SK-N-SH treated with all-trans-retinoic acid at 6 μM for 48 hours (cell line): ENCODE measurements at regions not wholly inside any gene's neighbourhood (a gene's known extent, or its start where the extent isn't known, plus 50 kb on each side); places are given as distances from the start of the nearest gene placed in this dataset.

Source experiments
- ATAC-seq: fragments of 200-7000 bp; cut with Tn5 transposase; 3 replicates; pipeline ENCODE4 v1.9.1; 2020; ENCODE audit warnings: mild to moderate bottlenecking, moderate library complexity
- ARNTL ChIP-seq: fragments of 450-650 bp; formaldehyde crosslinking; IDR thresholded peaks from 2 replicates; pipeline ENCODE4 v1.5.0; 2020; ENCODE audit warnings: low read depth, mild to moderate bottlenecking, moderate library complexity, borderline replicate concordance
- BACH2 ChIP-seq: fragments of 250-450 bp; sonication (Bioruptor Pico); IDR thresholded peaks from 2 replicates; pipeline ENCODE4 v1.9.0; 2021; ENCODE audit warnings: mild to moderate bottlenecking, borderline replicate concordance
- CREB5 ChIP-seq: fragments of 250-450 bp; sonication (Bioruptor Pico); IDR thresholded peaks from 2 replicates; pipeline ENCODE4 v1.5.1; 2020; ENCODE audit warnings: low read depth, mild to moderate bottlenecking, moderate library complexity
- CSDC2 ChIP-seq: fragments of 250-450 bp; sonication (Bioruptor Pico); IDR thresholded peaks from 2 replicates; pipeline ENCODE4 v1.5.0; 2020; ENCODE audit warnings: mild to moderate bottlenecking, moderate library complexity
- CSRNP3 ChIP-seq: fragments of 250-450 bp; sonication (Bioruptor Pico); IDR thresholded peaks from 2 replicates; pipeline ENCODE4 v1.5.1; 2021; ENCODE audit warnings: mild to moderate bottlenecking, moderate library complexity
- ESRRG ChIP-seq: fragments of 250-450 bp; sonication (Bioruptor Pico); IDR thresholded peaks from 2 replicates; pipeline ENCODE4 v1.6.1; 2021; ENCODE audit warnings: mild to moderate bottlenecking
- GLIS3 ChIP-seq: fragments of 250-450 bp; sonication (Bioruptor Pico); IDR thresholded peaks from 2 replicates; pipeline ENCODE4 v1.5.0; 2020; ENCODE audit warnings: mild to moderate bottlenecking, moderate library complexity
- ISL1 ChIP-seq: fragments of 250-450 bp; sonication (Bioruptor Pico); IDR thresholded peaks from 2 replicates; pipeline ENCODE4 v2.1.2; 2022; ENCODE audit warnings: mild to moderate bottlenecking, moderate library complexity
- OSR1 ChIP-seq: fragments of 250-450 bp; sonication (Bioruptor Pico); IDR thresholded peaks from 2 replicates; pipeline ENCODE4 v1.8.0; 2022; ENCODE audit warnings: moderate library complexity, mild to moderate bottlenecking, inconsistent platforms
- POU6F1 ChIP-seq: fragments of 250-450 bp; sonication (Bioruptor Pico); IDR thresholded peaks from 2 replicates; pipeline ENCODE4 v1.8.0; 2021; ENCODE audit warnings: low read depth, mild to moderate bottlenecking, moderate library complexity, borderline replicate concordance
- PPARA ChIP-seq: fragments of 250-450 bp; sonication (Bioruptor Pico); IDR thresholded peaks from 2 replicates; pipeline ENCODE4 v1.5.0; 2020; ENCODE audit warnings: mild to moderate bottlenecking, borderline replicate concordance
- RARB ChIP-seq: fragments of 250-450 bp; sonication (Bioruptor Pico); IDR thresholded peaks from 2 replicates; pipeline ENCODE4 v1.8.0; 2021; ENCODE audit warnings: mild to moderate bottlenecking, moderate library complexity
- SNAI2 ChIP-seq: fragments of 250-450 bp; sonication (Bioruptor Pico); IDR thresholded peaks from 2 replicates; pipeline ENCODE4 v1.5.0; 2020; ENCODE audit warnings: mild to moderate bottlenecking, moderate library complexity
- TCF4 ChIP-seq: fragments of 250-450 bp; sonication (Bioruptor Pico); IDR thresholded peaks from 2 replicates; pipeline ENCODE4 v1.8.0; 2021; ENCODE audit warnings: mild to moderate bottlenecking, moderate library complexity, borderline replicate concordance
- TOX ChIP-seq: fragments of 250-450 bp; sonication (Bioruptor Pico); IDR thresholded peaks from 2 replicates; pipeline ENCODE4 v1.8.0; 2021; ENCODE audit warnings: mild to moderate bottlenecking, moderate library complexity, borderline replicate concordance
- TSHZ2 ChIP-seq: fragments of 250-450 bp; sonication (Bioruptor Pico); IDR thresholded peaks from 2 replicates; pipeline ENCODE4 v1.5.0; 2020; ENCODE audit warnings: mild to moderate bottlenecking, moderate library complexity
- ZC3H10 ChIP-seq: fragments of 250-450 bp; sonication (Bioruptor Pico); IDR thresholded peaks from 2 replicates; pipeline ENCODE4 v1.5.1; 2021; ENCODE audit warnings: mild to moderate bottlenecking, moderate library complexity
- ZFP3 ChIP-seq: fragments of 250-450 bp; sonication (Bioruptor Pico); IDR thresholded peaks from 2 replicates; pipeline ENCODE4 v1.5.0; 2020; ENCODE audit warnings: mild to moderate bottlenecking, moderate library complexity
- ZFP30 ChIP-seq: fragments of 450-650 bp; formaldehyde crosslinking; IDR thresholded peaks from 2 replicates; pipeline ENCODE4 v1.5.0; 2022; ENCODE audit warnings: mild to moderate bottlenecking, moderate library complexity
- ZNF565 ChIP-seq: fragments of 450-650 bp; formaldehyde crosslinking; conservative IDR thresholded peaks from 2 replicates; pipeline ENCODE4 v1.5.0; 2020; ENCODE audit warnings: low read depth, mild to moderate bottlenecking, moderate library complexity
- ZNF70 ChIP-seq: fragments of 450-650 bp; formaldehyde crosslinking; IDR thresholded peaks from 2 replicates; pipeline ENCODE4 v1.5.0; 2020; ENCODE audit warnings: mild to moderate bottlenecking, moderate library complexity
- ZNF8 ChIP-seq: fragments of 450-650 bp; formaldehyde crosslinking; IDR thresholded peaks from 2 replicates; pipeline ENCODE4 v1.5.0; 2020; ENCODE audit warnings: mild to moderate bottlenecking, moderate library complexity
- TF ChIP-seq, protein P1 (sequence below): fragments of 250-450 bp; sonication (Bioruptor Pico); IDR thresholded peaks from 2 replicates; pipeline ENCODE4 v1.8.0; 2020; ENCODE audit warnings: mild to moderate bottlenecking, moderate library complexity, borderline replicate concordance

DNA sequence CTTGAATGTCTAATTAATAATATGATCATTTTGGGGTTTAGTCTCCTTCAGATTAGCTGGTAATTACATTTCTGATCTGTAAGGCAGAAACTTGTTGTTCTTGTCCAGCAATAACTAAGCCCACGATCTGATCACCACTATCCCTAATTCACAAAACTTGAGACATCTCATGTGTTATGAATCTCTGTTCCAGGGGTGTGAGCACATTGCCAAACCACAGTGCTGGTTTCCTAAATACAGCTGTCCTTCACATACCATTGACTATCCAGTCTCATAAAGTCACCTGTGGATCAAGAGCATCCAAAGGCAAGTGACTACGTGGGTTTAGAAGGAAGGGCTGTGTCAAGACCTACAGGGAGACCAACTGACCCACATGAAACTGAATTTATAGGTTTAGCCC is 134.1 kb upstream of the PRLR start:
- no peak for ATAC-seq
- TF ChIP-seq PPARA (CRISPR knock-in tag) (no peak), TOX (CRISPR knock-in tag) (no peak), OSR1 (CRISPR knock-in tag) (no peak), SNAI2 (CRISPR knock-in tag) (no peak), ZNF8 (CRISPR knock-in tag) (no peak), RARB (CRISPR knock-in tag) (no peak), ZC3H10 (CRISPR knock-in tag) (no peak), ESRRG (no peak), ISL1 (CRISPR knock-in tag) (no peak), ZNF565 (CRISPR knock-in tag) (no peak), ZNF70 (CRISPR knock-in tag) (no peak), ZFP30 (CRISPR knock-in tag) (no peak), ZFP3 (CRISPR knock-in tag) (no peak), TCF4 (CRISPR knock-in tag) (no peak), GLIS3 (CRISPR knock-in tag) (no peak), CSDC2 (CRISPR knock-in tag) (no peak), BACH2 (CRISPR knock-in tag) (no peak), TSHZ2 (CRISPR knock-in tag) (no peak)
- TF ChIP-seq, protein P1, sequence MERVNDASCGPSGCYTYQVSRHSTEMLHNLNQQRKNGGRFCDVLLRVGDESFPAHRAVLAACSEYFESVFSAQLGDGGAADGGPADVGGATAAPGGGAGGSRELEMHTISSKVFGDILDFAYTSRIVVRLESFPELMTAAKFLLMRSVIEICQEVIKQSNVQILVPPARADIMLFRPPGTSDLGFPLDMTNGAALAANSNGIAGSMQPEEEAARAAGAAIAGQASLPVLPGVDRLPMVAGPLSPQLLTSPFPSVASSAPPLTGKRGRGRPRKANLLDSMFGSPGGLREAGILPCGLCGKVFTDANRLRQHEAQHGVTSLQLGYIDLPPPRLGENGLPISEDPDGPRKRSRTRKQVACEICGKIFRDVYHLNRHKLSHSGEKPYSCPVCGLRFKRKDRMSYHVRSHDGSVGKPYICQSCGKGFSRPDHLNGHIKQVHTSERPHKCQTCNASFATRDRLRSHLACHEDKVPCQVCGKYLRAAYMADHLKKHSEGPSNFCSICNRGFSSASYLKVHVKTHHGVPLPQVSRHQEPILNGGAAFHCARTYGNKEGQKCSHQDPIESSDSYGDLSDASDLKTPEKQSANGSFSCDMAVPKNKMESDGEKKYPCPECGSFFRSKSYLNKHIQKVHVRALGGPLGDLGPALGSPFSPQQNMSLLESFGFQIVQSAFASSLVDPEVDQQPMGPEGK (CRISPR knock-in tag): no peak

DNA sequence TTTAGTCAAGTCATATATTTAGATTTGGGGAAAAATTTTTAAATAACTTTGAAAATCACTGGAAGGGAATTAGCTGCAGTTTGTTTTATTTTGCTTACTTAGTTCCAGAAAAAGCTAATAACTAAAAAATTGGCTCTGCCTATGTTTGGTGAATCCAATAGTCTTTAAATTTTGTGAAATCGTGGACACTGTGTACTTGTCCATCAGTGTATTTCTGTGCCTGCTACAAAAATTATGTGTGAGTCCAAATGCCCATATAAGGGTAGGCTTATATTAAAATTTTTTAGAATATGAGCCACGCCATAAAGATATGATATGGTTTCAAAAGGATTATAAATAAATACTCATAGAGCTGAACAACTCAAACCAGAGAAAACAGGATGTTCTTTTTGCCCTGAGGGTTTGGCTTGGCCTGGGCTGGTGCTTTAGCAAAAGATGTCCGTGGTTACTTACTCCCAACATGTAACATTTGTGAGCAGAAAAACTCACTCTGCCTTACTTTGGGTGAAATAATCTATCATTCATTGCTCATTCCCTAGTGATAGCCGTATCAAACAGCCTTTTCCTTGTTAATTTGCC is 133.2 kb upstream of the PRLR start:
- no peak for TF ChIP-seq TSHZ2 (CRISPR knock-in tag)
- no peak for TF ChIP-seq SNAI2 (CRISPR knock-in tag)
- no peak for TF ChIP-seq CSRNP3 (CRISPR knock-in tag)
- TF ChIP-seq, protein P1 (CRISPR knock-in tag): no peak
- TF ChIP-seq OSR1 (CRISPR knock-in tag): no peak
- no peak for TF ChIP-seq ZC3H10 (CRISPR knock-in tag)
- no peak for TF ChIP-seq ZNF70 (CRISPR knock-in tag)
- no peak for TF ChIP-seq ZNF8 (CRISPR knock-in tag)
- TF ChIP-seq ZNF565 (CRISPR knock-in tag): no peak
- TF ChIP-seq CREB5: no peak
- no peak for TF ChIP-seq BACH2 (CRISPR knock-in tag)
- no peak for TF ChIP-seq GLIS3 (CRISPR knock-in tag)
- no peak for TF ChIP-seq TCF4 (CRISPR knock-in tag)
- TF ChIP-seq POU6F1: no peak
- no peak for TF ChIP-seq TOX (CRISPR knock-in tag)
- no peak for TF ChIP-seq ARNTL (CRISPR knock-in tag)
- no peak for ATAC-seq
